ENCODE measurements at regions not wholly inside any gene's neighbourhood (a gene's known extent, or its start where the extent isn't known, plus 50 kb on each side); places are given as distances from the start of the nearest gene placed in this dataset.

DNA sequence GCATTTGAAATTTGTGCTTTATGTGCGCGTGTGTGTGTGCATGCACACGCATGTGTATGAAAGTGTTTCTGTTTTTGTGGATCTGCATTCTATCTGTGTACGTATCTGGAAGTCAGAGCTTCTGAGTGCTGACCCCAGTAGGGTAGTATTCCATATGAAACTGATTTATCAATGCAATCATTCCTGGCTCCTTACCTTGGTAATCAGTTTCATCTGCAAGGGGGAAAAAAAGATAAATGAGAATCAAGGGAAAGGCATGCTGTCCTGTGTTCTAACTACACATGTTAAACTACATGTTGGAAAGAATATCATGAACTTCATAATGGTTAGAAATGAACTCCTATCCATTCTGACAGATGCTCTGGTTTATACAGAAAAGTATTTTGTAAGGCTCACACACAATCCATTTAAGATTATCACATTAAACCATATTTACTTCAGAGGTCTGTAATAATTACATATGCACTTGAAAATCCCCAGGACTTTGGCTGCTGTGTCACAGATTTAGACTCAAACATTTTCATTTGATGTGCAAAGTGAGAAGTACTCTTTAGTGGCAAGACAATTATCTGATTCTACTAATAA, 276.1 kb upstream of the LMO3 start:
- no peak for TF ChIP-seq EZH2phosphoT487 (IDR thresholded peaks at IDR 0.05; ENCODE audit: borderline replicate concordance, low read depth, low read length)
- TF ChIP-seq, protein P1, sequence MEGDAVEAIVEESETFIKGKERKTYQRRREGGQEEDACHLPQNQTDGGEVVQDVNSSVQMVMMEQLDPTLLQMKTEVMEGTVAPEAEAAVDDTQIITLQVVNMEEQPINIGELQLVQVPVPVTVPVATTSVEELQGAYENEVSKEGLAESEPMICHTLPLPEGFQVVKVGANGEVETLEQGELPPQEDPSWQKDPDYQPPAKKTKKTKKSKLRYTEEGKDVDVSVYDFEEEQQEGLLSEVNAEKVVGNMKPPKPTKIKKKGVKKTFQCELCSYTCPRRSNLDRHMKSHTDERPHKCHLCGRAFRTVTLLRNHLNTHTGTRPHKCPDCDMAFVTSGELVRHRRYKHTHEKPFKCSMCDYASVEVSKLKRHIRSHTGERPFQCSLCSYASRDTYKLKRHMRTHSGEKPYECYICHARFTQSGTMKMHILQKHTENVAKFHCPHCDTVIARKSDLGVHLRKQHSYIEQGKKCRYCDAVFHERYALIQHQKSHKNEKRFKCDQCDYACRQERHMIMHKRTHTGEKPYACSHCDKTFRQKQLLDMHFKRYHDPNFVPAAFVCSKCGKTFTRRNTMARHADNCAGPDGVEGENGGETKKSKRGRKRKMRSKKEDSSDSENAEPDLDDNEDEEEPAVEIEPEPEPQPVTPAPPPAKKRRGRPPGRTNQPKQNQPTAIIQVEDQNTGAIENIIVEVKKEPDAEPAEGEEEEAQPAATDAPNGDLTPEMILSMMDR (conservative IDR thresholded peaks at IDR 0.05; ENCODE audit: low read length), result no peak
